Activated CD8-positive, alpha-beta T cell treated with anti-CD3 and anti-CD28 coated beads for 36 hours (primary cell): ENCODE measurements at regions not wholly inside any gene's neighbourhood (a gene's known extent, or its start where the extent isn't known, plus 50 kb on each side); places are given as distances from the start of the nearest gene placed in this dataset.
A peak's percentile ranks its signal among the peaks of the same experiment; 100 is the strongest.

ENCODE experiments used
- ATAC-seq: fragments of 200-7000 bp; cut with Tn5 transposase; one replicate; pipeline ENCODE4 v1.10.0; 2021; ENCODE audit warnings: mild to moderate bottlenecking, moderate library complexity
- CTCF ChIA-PET: fragments of 350-600 bp; sonication (Branson Sonifier 250); formaldehyde crosslinking; loops from one replicate; lab custom pipeline; 2021; ENCODE audit warnings: antibody characterized with exemption; lab: Charles Lee
- POLR2A ChIA-PET: fragments of 350-600 bp; sonication (Branson Sonifier 250); formaldehyde crosslinking; loops from one replicate; lab custom pipeline; 2021; ENCODE audit warnings: antibody characterized with exemption; lab: Charles Lee
- DNase-seq: peaks from one replicate; pipeline ENCODE4 v3.0.0-alpha.2; 2020
- H3K27ac Mint-ChIP-seq: one replicate; pipeline ENCODE4 v1.8.0; 2021; ENCODE audit warnings: mild to moderate bottlenecking, mixed read lengths
- H3K27me3 Mint-ChIP-seq: one replicate; pipeline ENCODE4 v1.8.0; 2021; ENCODE audit warnings: mixed read lengths
- H3K36me3 Mint-ChIP-seq: one replicate; pipeline ENCODE4 v1.8.0; 2021; ENCODE audit warnings: low read depth, mixed read lengths
- H3K4me1 Mint-ChIP-seq: one replicate; pipeline ENCODE4 v1.8.0; 2021; ENCODE audit warnings: low read depth, mixed read lengths
- H3K4me3 Mint-ChIP-seq: one replicate; pipeline ENCODE4 v1.8.0; 2021; ENCODE audit warnings: mild to moderate bottlenecking, moderate library complexity, mixed read lengths
- H3K9me3 Mint-ChIP-seq: one replicate; pipeline ENCODE4 v1.8.0; 2021; ENCODE audit warnings: mixed read lengths
- intact Hi-C: fragments of 100-400 bp; cut with micrococcal nuclease; formaldehyde crosslinking; loops from one replicate; pipeline ENCODE4 v1.10.0; 2022
- TF ChIP-seq, protein P1 (sequence below): fragments of 200-600 bp; IDR thresholded peaks from one replicate; pipeline ENCODE4 v1.8.0; 2022; ENCODE audit warnings: antibody characterized with exemption, mild to moderate bottlenecking

DNA sequence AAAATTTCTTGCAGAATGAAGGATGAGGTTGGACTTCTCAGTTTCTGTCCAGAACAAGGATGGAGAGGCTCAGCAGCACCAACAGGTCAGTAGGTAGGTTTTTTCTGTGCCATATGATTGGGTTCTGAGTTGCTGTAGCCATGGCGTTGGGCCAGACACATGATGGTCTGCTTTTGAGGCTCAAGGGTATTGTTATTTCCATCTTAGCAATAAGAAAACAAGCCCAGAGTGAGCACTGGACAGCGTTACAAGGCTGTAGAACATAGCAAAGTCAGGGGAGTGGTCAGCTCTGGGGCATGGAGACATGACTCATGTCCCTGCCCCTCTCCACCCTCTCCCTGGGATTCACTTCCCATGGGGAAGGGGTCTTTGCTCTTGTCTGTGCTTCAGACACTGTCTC, 137.6 kb upstream of the TOPAZ1 start:
- Mint-ChIP-seq H3K4me3 (no peak overlapping the region), H3K27me3 (peaks cover 33% of the 10 kb centered on the region), H3K27ac (no peak overlapping the region), H3K9me3 (no peaks in the 10 kb centered on the region), H3K36me3 (no peaks in the 10 kb centered on the region), H3K4me1 (peaks cover 19% of the 10 kb centered on the region)
- intact Hi-C loops: no loop called here
- CTCF ChIA-PET: no interaction called here
- POLR2A ChIA-PET: no interaction called here
- DNase-seq: no peak
- ATAC-seq: no peak
- TF ChIP-seq, protein P1, sequence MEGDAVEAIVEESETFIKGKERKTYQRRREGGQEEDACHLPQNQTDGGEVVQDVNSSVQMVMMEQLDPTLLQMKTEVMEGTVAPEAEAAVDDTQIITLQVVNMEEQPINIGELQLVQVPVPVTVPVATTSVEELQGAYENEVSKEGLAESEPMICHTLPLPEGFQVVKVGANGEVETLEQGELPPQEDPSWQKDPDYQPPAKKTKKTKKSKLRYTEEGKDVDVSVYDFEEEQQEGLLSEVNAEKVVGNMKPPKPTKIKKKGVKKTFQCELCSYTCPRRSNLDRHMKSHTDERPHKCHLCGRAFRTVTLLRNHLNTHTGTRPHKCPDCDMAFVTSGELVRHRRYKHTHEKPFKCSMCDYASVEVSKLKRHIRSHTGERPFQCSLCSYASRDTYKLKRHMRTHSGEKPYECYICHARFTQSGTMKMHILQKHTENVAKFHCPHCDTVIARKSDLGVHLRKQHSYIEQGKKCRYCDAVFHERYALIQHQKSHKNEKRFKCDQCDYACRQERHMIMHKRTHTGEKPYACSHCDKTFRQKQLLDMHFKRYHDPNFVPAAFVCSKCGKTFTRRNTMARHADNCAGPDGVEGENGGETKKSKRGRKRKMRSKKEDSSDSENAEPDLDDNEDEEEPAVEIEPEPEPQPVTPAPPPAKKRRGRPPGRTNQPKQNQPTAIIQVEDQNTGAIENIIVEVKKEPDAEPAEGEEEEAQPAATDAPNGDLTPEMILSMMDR: no peak

DNA sequence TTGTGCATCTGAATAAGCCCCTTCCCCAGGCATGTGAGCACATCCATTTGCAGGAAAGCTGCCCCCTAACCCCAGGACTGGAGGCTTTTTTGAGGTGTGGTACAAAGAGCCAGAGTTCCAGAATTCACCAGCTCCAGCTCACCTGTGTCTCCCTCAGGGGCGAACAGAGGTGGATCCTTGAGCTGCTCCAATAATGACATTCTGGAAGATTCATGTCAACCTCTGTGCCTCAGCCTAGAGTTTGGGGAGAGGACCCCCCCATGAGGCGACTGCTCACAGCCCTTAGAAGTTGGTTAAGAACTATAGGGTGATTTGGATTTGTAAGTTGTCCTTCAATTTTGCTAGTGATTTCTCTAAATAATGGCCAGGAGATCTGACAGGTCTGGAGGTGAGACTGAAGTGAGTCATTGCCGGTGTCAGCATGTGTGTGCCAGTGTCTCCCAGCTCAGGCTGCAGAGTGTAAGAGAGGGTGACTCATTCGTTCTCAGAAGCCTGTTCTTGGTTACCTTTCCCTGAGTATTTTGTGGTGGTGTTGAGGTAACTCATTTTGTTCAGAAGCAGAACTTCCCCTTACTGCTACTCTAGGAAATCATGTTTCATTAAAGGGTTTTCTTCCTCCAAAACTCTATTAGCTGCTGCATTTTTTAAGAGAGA, 136.9 kb upstream of the TOPAZ1 start:
- TF ChIP-seq, protein P1: no peak
- no peaks in the 10 kb centered on the region for H3K36me3 Mint-ChIP-seq
- ChIA-PET CTCF (no interaction called here), POLR2A (no interaction called here)
- intact Hi-C loops: no loop called here
- peaks cover 19% of the 10 kb centered on the region for H3K4me1 Mint-ChIP-seq
- H3K4me3 Mint-ChIP-seq: no peak overlapping the region
- DNase-seq (peak; percentile 81), ATAC-seq (peak; percentile 100)
- H3K27me3 Mint-ChIP-seq: peaks cover 29% of the 10 kb centered on the region
- H3K9me3 Mint-ChIP-seq: no peaks in the 10 kb centered on the region
- H3K27ac Mint-ChIP-seq: peak overlapping the region; percentile 10

DNA sequence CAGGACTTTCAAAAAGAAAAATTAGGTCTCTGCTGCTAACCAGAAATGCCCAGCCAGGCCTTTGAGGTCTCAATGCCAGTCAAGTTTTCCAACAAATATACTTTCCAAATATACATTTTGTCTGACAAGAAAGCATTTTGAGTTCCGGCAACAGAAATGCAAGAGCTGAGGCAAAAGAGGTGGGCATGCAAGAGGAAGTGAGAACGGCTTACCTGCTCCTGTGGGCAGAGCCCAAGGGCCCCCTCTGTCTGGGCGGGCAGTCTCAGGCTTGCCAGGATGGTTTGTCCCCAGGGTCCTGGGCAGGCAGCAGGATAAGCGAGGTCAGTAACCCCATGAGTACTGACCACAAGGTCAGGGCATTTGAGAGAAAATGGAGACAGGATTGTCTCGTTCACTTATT, 136.1 kb upstream of the TOPAZ1 start:
- ChIA-PET POLR2A (no interaction called here), CTCF (no interaction called here)
- H3K36me3 Mint-ChIP-seq: no peaks in the 10 kb centered on the region
- DNase-seq (no peak), ATAC-seq (no peak)
- TF ChIP-seq, protein P1: no peak
- no peak overlapping the region for H3K27ac Mint-ChIP-seq
- H3K4me3 Mint-ChIP-seq: no peak overlapping the region
- H3K9me3 Mint-ChIP-seq: no peaks in the 10 kb centered on the region
- H3K4me1 Mint-ChIP-seq: peaks cover 17% of the 10 kb centered on the region
- intact Hi-C loops: no loop called here
- H3K27me3 Mint-ChIP-seq: peaks cover 26% of the 10 kb centered on the region

DNA sequence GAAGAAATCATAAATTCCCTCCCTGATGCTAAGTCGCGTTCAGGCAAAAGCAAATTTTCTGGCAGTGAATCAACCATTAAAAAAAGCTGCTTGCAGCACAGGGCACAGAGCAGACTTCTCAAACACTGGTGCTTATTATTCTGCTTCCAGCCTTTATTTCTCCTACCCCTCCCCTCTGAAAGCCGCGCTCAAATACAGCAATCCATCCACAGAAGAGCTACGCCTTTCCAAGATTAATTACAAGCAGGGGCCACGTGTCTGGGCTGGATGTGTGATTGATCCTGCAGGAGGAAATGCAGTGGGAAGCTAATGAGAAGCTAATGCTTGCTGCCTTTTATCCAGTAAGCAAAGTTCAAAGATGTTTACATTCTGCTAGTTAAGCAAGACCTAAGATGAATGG, 134.9 kb upstream of the TOPAZ1 start:
- TF ChIP-seq, protein P1: no peak
- intact Hi-C loops: no loop called here
- Mint-ChIP-seq H3K9me3 (no peaks in the 10 kb centered on the region), H3K4me3 (no peak overlapping the region), H3K36me3 (no peaks in the 10 kb centered on the region), H3K27me3 (peaks cover 23% of the 10 kb centered on the region), H3K27ac (no peak overlapping the region), H3K4me1 (peaks cover 17% of the 10 kb centered on the region)
- ATAC-seq (no peak), DNase-seq (no peak)
- ChIA-PET POLR2A (no interaction called here), CTCF (interaction anchor here (0.9 to 2.0 kb wide), 2 partner anchors 11 to 251 kb away, joined by 3 to 5 read pairs; no protein-coding TSS in a partner anchor)

DNA sequence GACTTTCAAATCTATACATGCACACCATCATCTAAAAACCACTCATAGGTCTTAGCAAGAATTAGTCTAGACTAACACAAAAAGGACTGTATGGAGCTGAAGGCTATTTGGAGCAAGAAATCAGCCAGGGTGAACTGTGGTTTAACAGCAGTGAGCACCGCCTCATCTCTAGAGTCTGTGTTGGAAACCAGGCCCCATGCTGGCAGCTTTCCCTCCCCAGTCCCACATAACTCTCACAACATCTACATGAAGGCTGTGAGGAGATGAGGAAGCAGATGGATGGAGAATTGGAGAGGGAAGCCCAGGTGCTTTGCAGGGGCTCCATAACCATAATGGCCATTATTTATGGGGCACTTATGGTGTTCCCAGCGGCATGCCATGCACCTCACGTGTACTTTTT, 133.2 kb upstream of the TOPAZ1 start:
- no peak for ATAC-seq
- CTCF ChIA-PET: interaction anchor here (0.8 to 2.0 kb wide), 2 partner anchors 237 to 253 kb away, joined by 3 to 5 read pairs; no protein-coding TSS in a partner anchor
- Mint-ChIP-seq H3K9me3 (no peaks in the 10 kb centered on the region), H3K4me1 (peaks cover 17% of the 10 kb centered on the region), H3K27ac (no peak overlapping the region), H3K4me3 (no peak overlapping the region), H3K36me3 (no peaks in the 10 kb centered on the region), H3K27me3 (peaks cover 12% of the 10 kb centered on the region)
- TF ChIP-seq, protein P1: no peak
- intact Hi-C loops: no loop called here
- POLR2A ChIA-PET: no interaction called here
- no peak for DNase-seq
